HCT116 (cell line): ENCODE measurements at regions not wholly inside any gene's neighbourhood (a gene's known extent, or its start where the extent isn't known, plus 50 kb on each side); places are given as distances from the start of the nearest gene placed in this dataset.

Experiments used
- ATAC-seq: fragments of 200-7000 bp; cut with Tn5 transposase; 2 replicates; pipeline ENCODE4 v1.9.1; 2020; ENCODE audit warnings: mild to moderate bottlenecking, moderate library complexity
- BruUV-seq: library from RNA; stranded (reverse); fragments of 400-500 nt; replicated peaks from 2 replicates; lab custom pipeline; 2021; lab: Mats Ljungman, UMichigan
- CTCF ChIA-PET: fragments of 300-600 bp; sonication (Branson Sonifier 250); formaldehyde crosslinking; loops from one replicate; lab custom pipeline; 2021; ENCODE audit warnings: antibody characterized with exemption; lab: Charles Lee
- POLR2A ChIA-PET: fragments of 300-600, 350-600 bp; sonication (Branson Sonifier 250); formaldehyde crosslinking; loops from one replicate; lab custom pipeline; 2021; ENCODE audit warnings: antibody characterized with exemption; lab: Charles Lee
- RAD21 ChIA-PET, 2 experiments: fragments of 300-600 bp; sonication (Branson Sonifier 250); formaldehyde crosslinking; loops; one replicate each; lab custom pipeline; 2023; ENCODE audit warnings: low total read pairs in 2 of 2; ENCODE audit not compliant: uncharacterized antibody in 2 of 2, unreplicated experiment in 2 of 2, low non-redundant PET in 1 of 2; lab: Charles Lee
- DNase-seq: peaks from one replicate; pipeline ENCODE4 v3.0.0-alpha.2; 2010; ENCODE audit warnings: low read depth, low spot score
- H2AFZ ChIP-seq: fragments of 200-600 bp; shearing (Covaris generic), sonication (generic); 2 replicates; pipeline ENCODE4 v1.6.1; 2017; ENCODE audit warnings: low read depth, mixed run types, mixed read lengths, antibody characterized with exemption, low read length; ENCODE audit not compliant: poor library complexity, severe bottlenecking
- H3K27ac ChIP-seq: 2 replicates; pipeline ENCODE4 v1.5.1; 2012; ENCODE audit warnings: low read depth, low read length
- H3K27me3 ChIP-seq: fragments of 200-600 bp; sonication (generic); 2 replicates; pipeline ENCODE4 v1.6.1; 2016; ENCODE audit warnings: mixed run types, low read length, mixed read lengths; ENCODE audit not compliant: insufficient read depth
- H3K36me3 ChIP-seq, 2 experiments: fragments of 200-500 bp in 1 of 2; fragments of 200-600 bp in 1 of 2; sonication (Bioruptor generic) in 1 of 2; sonication (generic) in 1 of 2; 2 replicates each; pipeline versions ENCODE4 v1.5.1 to v1.6.1; 2014 to 2016; ENCODE audit warnings: low read length in 2 of 2, inconsistent platforms in 1 of 2, mixed read lengths in 1 of 2, mixed run types in 1 of 2; ENCODE audit not compliant: insufficient read depth in 2 of 2, control insufficient read depth in 1 of 2
- H3K4me1 ChIP-seq, 2 experiments: fragments of 200-600 bp in 1 of 2; sonication (generic) in 1 of 2; 2 replicates each; pipeline versions ENCODE4 v1.5.1 to v1.6.1; 2012 to 2017; ENCODE audit warnings: low read length in 2 of 2, inconsistent platforms in 1 of 2, mild to moderate bottlenecking in 1 of 2, mixed read lengths in 1 of 2, mixed run types in 1 of 2, moderate library complexity in 1 of 2; ENCODE audit not compliant: insufficient read depth in 2 of 2, control insufficient read depth in 1 of 2
- H3K4me2 ChIP-seq: fragments of 200-600 bp; sonication (generic); 2 replicates; pipeline ENCODE4 v1.6.1; 2017; ENCODE audit warnings: mixed run types, low read length, mixed read lengths
- H3K4me3 ChIP-seq, 2 experiments: fragments of 200-600 bp in 1 of 2; sonication (generic) in 1 of 2; replicated peaks in 1 of 2; 2 replicates each; pipeline ENCODE4 v1.5.1; 2011 to 2016; ENCODE audit warnings: low read length in 2 of 2, control low read depth in 1 of 2, low read depth in 1 of 2, mild to moderate bottlenecking in 1 of 2, mixed read lengths in 1 of 2, mixed run types in 1 of 2
- H3K79me2 ChIP-seq: fragments of 200-600 bp; sonication (generic); 2 replicates; pipeline ENCODE4 v1.6.1; 2017; ENCODE audit warnings: mild to moderate bottlenecking, mixed run types, low read length, moderate library complexity, mixed read lengths; ENCODE audit not compliant: insufficient read depth
- H3K9ac ChIP-seq: fragments of 200-600 bp; sonication (generic); 2 replicates; pipeline ENCODE4 v1.6.1; 2016; ENCODE audit warnings: low read length, mixed read lengths
- H3K9me2 ChIP-seq: fragments of 200-600 bp; sonication (generic), shearing (Covaris generic); 2 replicates; pipeline ENCODE4 v1.6.1; 2017; ENCODE audit warnings: mixed run types, mild to moderate bottlenecking, moderate library complexity; ENCODE audit not compliant: insufficient read depth
- H3K9me3 ChIP-seq, 2 experiments: fragments of 200-500 bp in 1 of 2; fragments of 200-600 bp in 1 of 2; sonication (Bioruptor generic) in 1 of 2; sonication (generic) in 1 of 2; 2 replicates each; pipeline ENCODE4 v1.6.1; 2014 to 2017; ENCODE audit warnings: low read length in 2 of 2, mixed read lengths in 2 of 2, inconsistent platforms in 1 of 2, low read depth in 1 of 2, mild to moderate bottlenecking in 1 of 2, mixed run types in 1 of 2, moderate library complexity in 1 of 2; ENCODE audit not compliant: control insufficient read depth in 1 of 2, insufficient read depth in 1 of 2
- H4K20me1 ChIP-seq: fragments of 200-600 bp; sonication (generic), shearing (Covaris generic); 2 replicates; pipeline ENCODE4 v1.6.1; 2017; ENCODE audit warnings: mixed run types, mild to moderate bottlenecking, moderate library complexity; ENCODE audit not compliant: insufficient read depth
- CBX3 ChIP-seq: IDR thresholded peaks from 2 replicates; pipeline ENCODE4 v1.6.1; 2012; ENCODE audit warnings: low read depth
- CEBPB ChIP-seq: IDR thresholded peaks from 2 replicates; pipeline ENCODE4 v1.6.1; 2012; ENCODE audit warnings: low read depth
- CTCF ChIP-seq, 3 experiments: fragments of 200-600 bp in 1 of 3; sonication (generic) in 1 of 3; IDR thresholded peaks in 2 of 3; conservative IDR thresholded peaks in 1 of 3; 2 replicates each; pipeline ENCODE4 v1.5.1; 2012 to 2017; ENCODE audit warnings: low read depth in 2 of 3, low read length in 2 of 3, antibody characterized with exemption in 1 of 3, borderline replicate concordance in 1 of 3, control low read depth in 1 of 3, mild to moderate bottlenecking in 1 of 3, mixed read lengths in 1 of 3, mixed run types in 1 of 3, moderate library complexity in 1 of 3; ENCODE audit not compliant: insufficient read depth in 1 of 3
- EZH2 ChIP-seq: fragments of 200-600 bp; sonication (generic); IDR thresholded peaks from 2 replicates; pipeline ENCODE4 v1.6.1; 2017; ENCODE audit warnings: antibody characterized with exemption, mixed run types
- RAD21 ChIP-seq: IDR thresholded peaks from 2 replicates; pipeline ENCODE4 v1.6.1; 2012; ENCODE audit warnings: low read depth, mild to moderate bottlenecking
- SIN3A ChIP-seq: IDR thresholded peaks from 2 replicates; pipeline ENCODE4 v1.6.1; 2012; ENCODE audit warnings: low read depth
- SP1 ChIP-seq: IDR thresholded peaks from 2 replicates; pipeline ENCODE4 v1.6.1; 2012; ENCODE audit warnings: low read depth
- YY1 ChIP-seq: IDR thresholded peaks from 2 replicates; pipeline ENCODE4 v1.6.1; 2011; ENCODE audit warnings: low read length, low read depth, moderate library complexity, mild to moderate bottlenecking; ENCODE audit not compliant: insufficient replicate concordance; ENCODE audit errors: extremely low read depth
- ZNF274 ChIP-seq: fragments of 200-500 bp; sonication (Bioruptor generic); IDR thresholded peaks from 2 replicates; pipeline ENCODE4 v1.6.1; 2014; ENCODE audit warnings: mild to moderate bottlenecking, low read depth, low read length, inconsistent platforms
- intact Hi-C: fragments of 100-400 bp; cut with micrococcal nuclease; formaldehyde crosslinking; loops from 2 replicates; pipeline ENCODE4 v1.10.0; 2022
- TF ChIP-seq, protein P1 (sequence below): IDR thresholded peaks from 2 replicates; pipeline ENCODE4 v1.6.1; 2011; ENCODE audit warnings: mild to moderate bottlenecking, low read length, moderate library complexity; ENCODE audit not compliant: insufficient replicate concordance; ENCODE audit errors: extremely low read depth

DNA sequence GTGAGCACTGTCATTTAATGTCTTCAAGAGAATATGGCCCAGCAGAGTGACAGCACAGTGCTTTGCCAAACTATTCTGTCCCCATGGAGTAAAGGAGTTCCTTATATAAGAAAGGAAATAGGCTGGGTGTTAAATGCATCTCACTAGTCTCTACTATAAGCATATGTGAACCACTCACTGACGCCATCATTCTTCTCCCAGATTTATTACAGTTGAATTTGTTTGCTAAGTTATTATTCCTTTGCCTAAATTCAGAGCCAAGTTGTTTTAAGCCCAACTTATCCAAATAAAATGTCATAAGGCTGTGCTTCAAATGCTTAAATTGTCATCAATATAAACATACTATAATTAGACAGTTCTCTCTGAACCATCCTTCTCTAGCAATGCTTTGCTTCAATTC lies 151.6 kb downstream of the KCNA5 start:
- Histone ChIP-seq H3K27ac (no peak overlapping the region), H3K36me3 (no peaks in the 10 kb centered on the region), H3K79me2 (no peaks in the 10 kb centered on the region), H3K27me3 (no peaks in the 10 kb centered on the region), H2AFZ (no peak overlapping the region), H3K4me3 (no peak overlapping the region), H3K4me1 (no peaks in the 10 kb centered on the region), H3K9me2 (no peaks in the 10 kb centered on the region), H3K9me3 (no peaks in the 10 kb centered on the region), H3K4me2 (no peak overlapping the region), H3K9ac (no peak overlapping the region), H4K20me1 (no peaks in the 10 kb centered on the region)
- TF ChIP-seq SIN3A (no peak), ZNF274 (no peak)
- TF ChIP-seq, protein P1, sequence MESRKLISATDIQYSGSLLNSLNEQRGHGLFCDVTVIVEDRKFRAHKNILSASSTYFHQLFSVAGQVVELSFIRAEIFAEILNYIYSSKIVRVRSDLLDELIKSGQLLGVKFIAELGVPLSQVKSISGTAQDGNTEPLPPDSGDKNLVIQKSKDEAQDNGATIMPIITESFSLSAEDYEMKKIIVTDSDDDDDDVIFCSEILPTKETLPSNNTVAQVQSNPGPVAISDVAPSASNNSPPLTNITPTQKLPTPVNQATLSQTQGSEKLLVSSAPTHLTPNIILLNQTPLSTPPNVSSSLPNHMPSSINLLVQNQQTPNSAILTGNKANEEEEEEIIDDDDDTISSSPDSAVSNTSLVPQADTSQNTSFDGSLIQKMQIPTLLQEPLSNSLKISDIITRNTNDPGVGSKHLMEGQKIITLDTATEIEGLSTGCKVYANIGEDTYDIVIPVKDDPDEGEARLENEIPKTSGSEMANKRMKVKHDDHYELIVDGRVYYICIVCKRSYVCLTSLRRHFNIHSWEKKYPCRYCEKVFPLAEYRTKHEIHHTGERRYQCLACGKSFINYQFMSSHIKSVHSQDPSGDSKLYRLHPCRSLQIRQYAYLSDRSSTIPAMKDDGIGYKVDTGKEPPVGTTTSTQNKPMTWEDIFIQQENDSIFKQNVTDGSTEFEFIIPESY: no peak
- CTCF ChIA-PET: no interaction called here
- BruUV-seq: no TSS peak
- POLR2A ChIA-PET: no interaction called here
- RAD21 ChIA-PET: no interaction called here
- intact Hi-C loops: no loop called here
- DNase-seq: no peak
- no peak for ATAC-seq

GRCh38 chr12:5195691-5196090 lies 152.0 kb downstream of the KCNA5 start:
- Histone ChIP-seq H3K4me3 (no peak overlapping the region), H4K20me1 (no peaks in the 10 kb centered on the region), H3K27ac (no peak overlapping the region), H3K9me3 (no peaks in the 10 kb centered on the region), H3K36me3 (no peaks in the 10 kb centered on the region), H3K4me2 (no peak overlapping the region), H2AFZ (no peak overlapping the region), H3K79me2 (no peaks in the 10 kb centered on the region), H3K4me1 (0 out of 4 replicates have a peak, but pooled peaks cover 0 to 2% of the 10 kb centered on the region in 2 experiments), H3K9ac (no peak overlapping the region), H3K27me3 (no peaks in the 10 kb centered on the region), H3K9me2 (no peaks in the 10 kb centered on the region)
- ATAC-seq (no peak), DNase-seq (no peak)
- ChIA-PET POLR2A (no interaction called here), CTCF (no interaction called here), RAD21 (no interaction called here)
- intact Hi-C loops: no loop called here
- BruUV-seq: no TSS peak
- no peak for TF ChIP-seq CEBPB
- TF ChIP-seq SP1: no peak
- TF ChIP-seq SIN3A: no peak
- no peak for TF ChIP-seq CBX3
- TF ChIP-seq RAD21: no peak
- no peak for TF ChIP-seq EZH2
- TF ChIP-seq YY1: no peak
- TF ChIP-seq CTCF (IDR thresholded peaks at IDR 0.05 in 2 of 3, conservative IDR thresholded peaks at IDR 0.05 in 1 of 3; ENCODE audit: borderline replicate concordance in 1 of 3, insufficient read depth in 1 of 3, low read depth in 2 of 3, low read length in 2 of 3): no peak
